ENCODE measurements at regions not wholly inside any gene's neighbourhood (a gene's known extent, or its start where the extent isn't known, plus 50 kb on each side); places are given as distances from the start of the nearest gene placed in this dataset.
"Not testable (repeated sequence)": the region's sequence is repeated elsewhere in the genome, so short reads cannot be mapped to it uniquely, and the experiment has no call there.

- H3K4me1 ChIP-seq: peaks cover 40 to 62% (median 43%) of the 10 kb centered on the region in 3 donors
Observed at GRCh38 chr5:96112123-96112670, 150.5 kb upstream of the ELL2 start.

GRCh38 chr5:96111080-96111756 is 149.6 kb upstream of the ELL2 start:
- H3K36me3 ChIP-seq: no peaks in the 10 kb centered on the region
- WGBS, 2 donors: 80 to 84% methylated on average over 3 of the region's 3 CpGs
- no peak overlapping the region for H3K27ac ChIP-seq
- ATAC-seq (no peak), DNase-seq (no peak), FAIRE-seq (no peak)
- no peaks in the 10 kb centered on the region for H3K9me3 ChIP-seq
- intact Hi-C loops (cut with DNase I): loop anchor here in 1 of 3 donors (10.0 kb wide), 1 partner anchor 224 kb away; no protein-coding TSS in a partner anchor
- TF ChIP-seq, protein P1, sequence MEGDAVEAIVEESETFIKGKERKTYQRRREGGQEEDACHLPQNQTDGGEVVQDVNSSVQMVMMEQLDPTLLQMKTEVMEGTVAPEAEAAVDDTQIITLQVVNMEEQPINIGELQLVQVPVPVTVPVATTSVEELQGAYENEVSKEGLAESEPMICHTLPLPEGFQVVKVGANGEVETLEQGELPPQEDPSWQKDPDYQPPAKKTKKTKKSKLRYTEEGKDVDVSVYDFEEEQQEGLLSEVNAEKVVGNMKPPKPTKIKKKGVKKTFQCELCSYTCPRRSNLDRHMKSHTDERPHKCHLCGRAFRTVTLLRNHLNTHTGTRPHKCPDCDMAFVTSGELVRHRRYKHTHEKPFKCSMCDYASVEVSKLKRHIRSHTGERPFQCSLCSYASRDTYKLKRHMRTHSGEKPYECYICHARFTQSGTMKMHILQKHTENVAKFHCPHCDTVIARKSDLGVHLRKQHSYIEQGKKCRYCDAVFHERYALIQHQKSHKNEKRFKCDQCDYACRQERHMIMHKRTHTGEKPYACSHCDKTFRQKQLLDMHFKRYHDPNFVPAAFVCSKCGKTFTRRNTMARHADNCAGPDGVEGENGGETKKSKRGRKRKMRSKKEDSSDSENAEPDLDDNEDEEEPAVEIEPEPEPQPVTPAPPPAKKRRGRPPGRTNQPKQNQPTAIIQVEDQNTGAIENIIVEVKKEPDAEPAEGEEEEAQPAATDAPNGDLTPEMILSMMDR (IDR thresholded peaks at IDR 0.05): no peak
- no peak overlapping the region for H3K4me3 ChIP-seq
- peaks cover 35 to 53% (median 40%) of the 10 kb centered on the region in 3 donors for H3K4me1 ChIP-seq
- no peaks in the 10 kb centered on the region for H3K27me3 ChIP-seq

More at GRCh38 chr5:96112123-96112670, 150.5 kb upstream of the ELL2 start:
- DNase-seq (no peak), ATAC-seq (no peak), FAIRE-seq (no peak)
- H3K9me3 ChIP-seq: no peaks in the 10 kb centered on the region
- 82 to 91% methylated on average over 1 of the region's 1 CpG for WGBS, 2 donors
- no peaks in the 10 kb centered on the region for H3K36me3 ChIP-seq
- H3K27ac ChIP-seq: peak overlapping the region in 2 of 4 donors; percentile 50 to 54
- H3K27me3 ChIP-seq: no peaks in the 10 kb centered on the region
- intact Hi-C loops (cut with DNase I): loop anchor here in 1 of 3 donors (10.0 kb wide), 1 partner anchor 223 kb away; no protein-coding TSS in a partner anchor
- TF ChIP-seq, protein P1 (IDR thresholded peaks at IDR 0.05): no peak
- no peak overlapping the region for H3K4me3 ChIP-seq

DNA sequence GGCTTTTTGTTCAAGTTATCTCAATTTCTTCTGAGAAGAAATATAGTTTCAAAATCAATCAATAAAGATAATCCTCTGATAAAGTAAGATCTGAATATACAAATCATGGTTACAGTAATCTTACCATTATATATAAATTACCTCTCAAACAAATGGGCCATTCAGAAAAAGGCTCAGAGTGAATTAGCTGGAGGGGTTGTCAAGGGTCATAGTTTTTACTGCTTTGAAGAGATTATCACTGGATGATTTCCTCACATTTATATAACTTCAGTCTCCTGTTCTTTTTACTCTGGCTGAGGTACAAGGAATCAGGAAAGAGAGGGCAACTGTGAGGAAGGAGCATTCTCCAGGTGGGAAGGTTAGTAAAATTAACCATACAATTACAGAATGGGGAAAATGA is 148.6 kb upstream of the ELL2 start:
- no peaks in the 10 kb centered on the region for H3K27me3 ChIP-seq
- H3K27ac ChIP-seq: no peak overlapping the region
- no peak for FAIRE-seq
- no peaks in the 10 kb centered on the region for H3K36me3 ChIP-seq
- no peak overlapping the region for H3K4me3 ChIP-seq
- no peak for DNase-seq
- ATAC-seq: no peak
- TF ChIP-seq, protein P1 (IDR thresholded peaks at IDR 0.05): no peak
- intact Hi-C loops (cut with DNase I): loop anchor here in 1 of 3 donors (10.0 kb wide), 1 partner anchor 225 kb away; no protein-coding TSS in a partner anchor
- H3K9me3 ChIP-seq: no peaks in the 10 kb centered on the region
- H3K4me1 ChIP-seq: peaks cover 26 to 44% (median 34%) of the 10 kb centered on the region in 3 donors

GRCh38 chr5:96108629-96109028 is 147.0 kb upstream of the ELL2 start:
- FAIRE-seq; H3K27ac ChIP-seq; intact Hi-C loops (cut with DNase I); H3K27me3 ChIP-seq; H3K9me3 ChIP-seq; H3K36me3 ChIP-seq; ATAC-seq; DNase-seq; H3K4me3 ChIP-seq: not testable (repeated sequence)
- H3K4me1 ChIP-seq: peaks cover 15 to 27% (median 18%) of the 10 kb centered on the region in 3 donors
- 79 to 80% methylated on average over 8 to 10 of the region's 10 CpGs for WGBS, 2 donors

- DNase-seq; ATAC-seq; intact Hi-C loops (cut with DNase I); H3K36me3 ChIP-seq; FAIRE-seq; H3K27me3 ChIP-seq; H3K9me3 ChIP-seq; H3K27ac ChIP-seq; H3K4me3 ChIP-seq: not testable (repeated sequence)
- peaks cover 4 to 11% (median 5%) of the 10 kb centered on the region in 3 donors for H3K4me1 ChIP-seq
- WGBS, 2 donors: 96 to 98% methylated on average over 4 of the region's 4 CpGs
Observed at GRCh38 chr5:96103829-96104228, 142.2 kb upstream of the ELL2 start.

Measured in pancreas (tissue), 10 donors.